ENCODE measurements at regions not wholly inside any gene's neighbourhood (a gene's known extent, or its start where the extent isn't known, plus 50 kb on each side); places are given as distances from the start of the nearest gene placed in this dataset.

GRCh38 chr6:43900560-43900915 is 130.5 kb downstream of the VEGFA start:
- no peak for DNase-seq (ENCODE audit: low read depth)
- no peak for TF ChIP-seq CTCF (IDR thresholded peaks at IDR 0.05; ENCODE audit: low read depth, low read length, missing control alignments)
- H3K4me3 ChIP-seq (ENCODE audit: low read depth, low read length) = no peak overlapping the region

- no peak for TF ChIP-seq CTCF (IDR thresholded peaks at IDR 0.05; ENCODE audit: low read depth, low read length, missing control alignments)
- H3K4me3 ChIP-seq (ENCODE audit: low read depth, low read length) = no peak overlapping the region
- DNase-seq (ENCODE audit: low read depth) = no peak
Observed at GRCh38 chr6:43899830-43900229, 129.8 kb downstream of the VEGFA start.

- DNase-seq (ENCODE audit: low read depth) = no peak
- H3K4me3 ChIP-seq (ENCODE audit: low read depth, low read length) = no peak overlapping the region
- TF ChIP-seq CTCF (IDR thresholded peaks at IDR 0.05; ENCODE audit: low read depth, low read length, missing control alignments) = no peak
Observed at GRCh38 chr6:43898358-43899131, 128.5 kb downstream of the VEGFA start.

- no peak for TF ChIP-seq CTCF (IDR thresholded peaks at IDR 0.05; ENCODE audit: low read depth, low read length, missing control alignments)
- H3K4me3 ChIP-seq (ENCODE audit: low read depth, low read length) = no peak overlapping the region
- DNase-seq (ENCODE audit: low read depth) = no peak
Observed at GRCh38 chr6:43897571-43898302, 127.7 kb downstream of the VEGFA start.

GRCh38 chr6:43896329-43897255 is 126.6 kb downstream of the VEGFA start:
- H3K4me3 ChIP-seq (ENCODE audit: low read depth, low read length) = no peak overlapping the region
- no peak for TF ChIP-seq CTCF (IDR thresholded peaks at IDR 0.05; ENCODE audit: low read depth, low read length, missing control alignments)
- no peak for DNase-seq (ENCODE audit: low read depth)

GRCh38 chr6:43895656-43896328 is 125.8 kb downstream of the VEGFA start:
- TF ChIP-seq CTCF (IDR thresholded peaks at IDR 0.05; ENCODE audit: low read depth, low read length, missing control alignments) = no peak

More at GRCh38 chr6:43895656-43896328, 125.8 kb downstream of the VEGFA start:
- DNase-seq (ENCODE audit: low read depth) = no peak
- no peak overlapping the region for H3K4me3 ChIP-seq (ENCODE audit: low read depth, low read length)
